MM.1S (cell line): ENCODE measurements at regions not wholly inside any gene's neighbourhood (a gene's known extent, or its start where the extent isn't known, plus 50 kb on each side); places are given as distances from the start of the nearest gene placed in this dataset.

Experiments used
- DNase-seq: peaks from one replicate; pipeline ENCODE4 v3.0.0-alpha.2; 2015
- H2AFZ ChIP-seq: fragments of 300-600 bp; sonication (generic); 2 replicates; pipeline ENCODE4 v1.6.0; 2016; ENCODE audit warnings: antibody characterized with exemption, low read length
- H3F3A ChIP-seq: fragments of 300-600 bp; sonication (generic); 2 replicates; pipeline ENCODE4 v1.6.1; 2016; ENCODE audit warnings: mild to moderate bottlenecking, antibody characterized with exemption, low read length, moderate library complexity, mixed read lengths; ENCODE audit not compliant: insufficient read depth
- H3K27ac ChIP-seq: fragments of 300-600 bp; sonication (generic); 2 replicates; pipeline ENCODE4 v1.5.1; 2016; ENCODE audit warnings: mild to moderate bottlenecking, low read length
- H3K27me3 ChIP-seq: fragments of 300-600 bp; sonication (generic); replicated peaks from 2 replicates; pipeline ENCODE4 v1.6.0; 2016; ENCODE audit warnings: low read length; ENCODE audit not compliant: insufficient read depth
- H3K36me3 ChIP-seq: fragments of 300-600 bp; sonication (generic); replicated peaks from 2 replicates; pipeline ENCODE4 v1.6.1; 2016; ENCODE audit warnings: mild to moderate bottlenecking, low read length, mixed read lengths; ENCODE audit not compliant: insufficient read depth
- H3K4me1 ChIP-seq: fragments of 300-600 bp; sonication (generic); 2 replicates; pipeline ENCODE4 v1.6.1; 2016; ENCODE audit warnings: low read length, mixed read lengths
- H3K4me2 ChIP-seq: fragments of 300-600 bp; sonication (generic); 2 replicates; pipeline ENCODE4 v1.6.0; 2016; ENCODE audit warnings: low read depth, low read length
- H3K4me3 ChIP-seq: fragments of 300-600 bp; sonication (generic); 2 replicates; pipeline ENCODE4 v1.5.1; 2016; ENCODE audit warnings: low read length, mixed read lengths
- H3K79me2 ChIP-seq: fragments of 300-600 bp; sonication (generic); 2 replicates; pipeline ENCODE4 v1.6.1; 2016; ENCODE audit warnings: mixed run types, low read length, mixed read lengths
- H3K9ac ChIP-seq: fragments of 300-600 bp; sonication (generic); 2 replicates; pipeline ENCODE4 v1.6.1; 2016; ENCODE audit warnings: low read length, mixed read lengths
- H3K9me2 ChIP-seq: fragments of 300-600 bp; sonication (generic); replicated peaks from 2 replicates; pipeline ENCODE4 v1.6.1; 2016; ENCODE audit warnings: mild to moderate bottlenecking, low read length, mixed read lengths; ENCODE audit not compliant: insufficient read depth
- H3K9me3 ChIP-seq: fragments of 300-600 bp; sonication (generic); replicated peaks from 2 replicates; pipeline ENCODE4 v1.6.1; 2016; ENCODE audit warnings: mild to moderate bottlenecking, low read length, mixed read lengths; ENCODE audit not compliant: insufficient read depth
- H4K20me1 ChIP-seq: fragments of 300-600 bp; sonication (generic); 2 replicates; pipeline ENCODE4 v1.6.1; 2016; ENCODE audit warnings: mild to moderate bottlenecking, low read length, moderate library complexity, mixed read lengths; ENCODE audit not compliant: insufficient read depth
- EZH2 ChIP-seq: fragments of 300-600 bp; sonication (generic); optimal IDR thresholded peaks from 2 replicates; pipeline ENCODE3; 2017; ENCODE audit warnings: low read depth, mild to moderate bottlenecking, antibody characterized with exemption, low read length, mixed read lengths
- EZH2phosphoT487 ChIP-seq: fragments of 300-600 bp; sonication (generic); IDR thresholded peaks from 2 replicates; pipeline ENCODE4 v1.6.1; 2018; ENCODE audit warnings: antibody characterized with exemption, low read length
- TF ChIP-seq, protein P1 (sequence below): fragments of 300-600 bp; sonication (generic); IDR thresholded peaks from 2 replicates; pipeline ENCODE4 v1.5.1; 2016; ENCODE audit warnings: antibody characterized with exemption, low read length, mixed read lengths

DNA sequence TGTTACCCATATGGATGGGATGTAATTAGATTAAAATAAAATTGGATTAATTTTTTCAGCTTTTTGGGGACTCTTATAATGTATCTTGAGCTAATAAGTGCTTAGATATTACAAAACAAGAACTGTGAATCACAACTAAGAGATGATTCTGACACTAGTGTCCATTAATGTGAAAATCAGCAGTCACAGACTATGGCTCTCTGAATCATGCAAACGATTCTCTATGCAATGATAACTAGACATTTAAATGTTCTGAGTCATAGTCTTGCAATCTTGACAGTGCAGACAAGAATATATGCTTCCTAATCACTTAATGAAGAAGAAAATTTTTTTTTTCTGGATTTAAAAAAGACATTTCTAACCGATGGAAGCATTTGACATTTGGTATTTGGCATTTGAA is 82.2 kb upstream of the OPRM1 start:
- TF ChIP-seq, protein P1, sequence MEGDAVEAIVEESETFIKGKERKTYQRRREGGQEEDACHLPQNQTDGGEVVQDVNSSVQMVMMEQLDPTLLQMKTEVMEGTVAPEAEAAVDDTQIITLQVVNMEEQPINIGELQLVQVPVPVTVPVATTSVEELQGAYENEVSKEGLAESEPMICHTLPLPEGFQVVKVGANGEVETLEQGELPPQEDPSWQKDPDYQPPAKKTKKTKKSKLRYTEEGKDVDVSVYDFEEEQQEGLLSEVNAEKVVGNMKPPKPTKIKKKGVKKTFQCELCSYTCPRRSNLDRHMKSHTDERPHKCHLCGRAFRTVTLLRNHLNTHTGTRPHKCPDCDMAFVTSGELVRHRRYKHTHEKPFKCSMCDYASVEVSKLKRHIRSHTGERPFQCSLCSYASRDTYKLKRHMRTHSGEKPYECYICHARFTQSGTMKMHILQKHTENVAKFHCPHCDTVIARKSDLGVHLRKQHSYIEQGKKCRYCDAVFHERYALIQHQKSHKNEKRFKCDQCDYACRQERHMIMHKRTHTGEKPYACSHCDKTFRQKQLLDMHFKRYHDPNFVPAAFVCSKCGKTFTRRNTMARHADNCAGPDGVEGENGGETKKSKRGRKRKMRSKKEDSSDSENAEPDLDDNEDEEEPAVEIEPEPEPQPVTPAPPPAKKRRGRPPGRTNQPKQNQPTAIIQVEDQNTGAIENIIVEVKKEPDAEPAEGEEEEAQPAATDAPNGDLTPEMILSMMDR = no peak
- no peak for TF ChIP-seq EZH2phosphoT487
- no peak for TF ChIP-seq EZH2
- Histone ChIP-seq H3K9me2 (no peaks in the 10 kb centered on the region), H3K9ac (no peak overlapping the region), H3K27ac (no peak overlapping the region), H3K79me2 (no peaks in the 10 kb centered on the region), H3F3A (no peaks in the 10 kb centered on the region), H3K9me3 (no peaks in the 10 kb centered on the region), H3K36me3 (no peaks in the 10 kb centered on the region), H3K4me3 (no peak overlapping the region), H3K4me1 (no peaks in the 10 kb centered on the region), H3K4me2 (no peak overlapping the region), H4K20me1 (no peaks in the 10 kb centered on the region), H3K27me3 (no peaks in the 10 kb centered on the region), H2AFZ (no peak overlapping the region)
- DNase-seq = no peak

DNA sequence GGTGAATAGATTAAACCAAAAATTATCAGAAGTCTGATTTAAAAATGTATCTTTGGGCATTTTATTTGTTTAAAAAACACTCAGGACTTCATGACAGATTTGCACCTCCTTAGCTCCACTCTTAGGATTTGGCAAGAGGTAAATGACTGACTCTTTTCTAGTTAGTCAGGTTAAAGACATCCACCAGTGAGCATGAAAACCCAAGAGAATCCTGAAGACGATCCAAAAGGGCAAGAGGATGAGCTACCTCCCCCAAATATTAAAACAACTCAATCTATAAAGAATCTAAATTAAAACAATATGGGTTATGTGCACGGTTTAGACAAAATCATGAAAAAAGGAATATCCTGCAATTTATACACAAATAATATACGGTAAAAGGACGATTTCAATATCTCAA is 89.4 kb upstream of the OPRM1 start:
- H3K9me3 ChIP-seq = no peaks in the 10 kb centered on the region
- TF ChIP-seq, protein P1 = no peak
- H3F3A ChIP-seq = no peaks in the 10 kb centered on the region
- no peaks in the 10 kb centered on the region for H3K79me2 ChIP-seq
- no peaks in the 10 kb centered on the region for H3K4me1 ChIP-seq
- no peak for DNase-seq
- H3K4me3 ChIP-seq = no peak overlapping the region
- no peak overlapping the region for H3K4me2 ChIP-seq
- no peak overlapping the region for H3K27ac ChIP-seq
- H3K27me3 ChIP-seq = no peaks in the 10 kb centered on the region
- H4K20me1 ChIP-seq = no peaks in the 10 kb centered on the region
- no peak overlapping the region for H2AFZ ChIP-seq
- H3K9me2 ChIP-seq = no peaks in the 10 kb centered on the region
- no peak overlapping the region for H3K9ac ChIP-seq
- no peaks in the 10 kb centered on the region for H3K36me3 ChIP-seq

DNA sequence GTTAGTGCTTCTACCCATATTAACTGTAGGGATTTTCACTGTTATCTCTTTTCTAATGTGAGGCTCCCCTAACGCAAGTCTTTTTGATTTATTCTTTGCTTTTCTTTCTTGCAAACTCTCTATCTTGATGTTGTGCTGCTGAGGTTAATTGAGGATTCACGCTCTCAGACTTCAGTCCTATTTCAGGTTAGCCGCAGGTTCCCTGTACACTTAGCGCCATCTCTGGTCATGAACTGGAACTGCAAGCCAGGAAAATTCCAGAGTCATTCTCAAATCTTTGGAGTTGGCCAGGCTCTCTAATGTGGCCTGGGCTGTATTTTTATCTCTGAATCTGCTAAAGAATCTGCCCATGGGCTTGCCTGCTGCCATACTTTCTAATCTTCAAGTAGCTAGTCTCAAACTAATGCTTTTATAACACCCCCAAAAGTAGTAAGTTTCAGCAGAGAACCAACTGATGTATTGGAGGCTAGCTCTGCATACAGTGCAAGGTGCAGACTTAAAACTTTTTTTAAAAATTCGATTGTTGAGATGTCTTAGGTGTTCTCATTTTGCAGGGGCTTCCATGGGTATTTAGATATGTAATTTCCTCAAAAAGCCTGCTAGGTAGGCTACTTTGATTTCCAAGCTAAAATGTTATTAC is 91.1 kb upstream of the OPRM1 start:
- Histone ChIP-seq H3K27ac (no peak overlapping the region), H3F3A (no peaks in the 10 kb centered on the region), H3K4me3 (no peak overlapping the region), H3K79me2 (no peaks in the 10 kb centered on the region), H3K4me1 (no peaks in the 10 kb centered on the region), H3K4me2 (no peak overlapping the region), H3K9me2 (no peaks in the 10 kb centered on the region), H4K20me1 (no peaks in the 10 kb centered on the region), H3K9ac (no peak overlapping the region), H3K9me3 (no peaks in the 10 kb centered on the region), H2AFZ (no peak overlapping the region), H3K27me3 (no peaks in the 10 kb centered on the region), H3K36me3 (no peaks in the 10 kb centered on the region)
- TF ChIP-seq EZH2 = no peak
- TF ChIP-seq, protein P1 = peak; percentile 65
- DNase-seq = no peak
